SK-N-SH treated with all-trans-retinoic acid at 6 μM for 48 hours (cell line): ENCODE measurements at regions not wholly inside any gene's neighbourhood (a gene's known extent, or its start where the extent isn't known, plus 50 kb on each side); places are given as distances from the start of the nearest gene placed in this dataset.

Experiments used
- CREB5 ChIP-seq: fragments of 250-450 bp; sonication (Bioruptor Pico); IDR thresholded peaks from 2 replicates; pipeline ENCODE4 v1.5.1; 2020; ENCODE audit warnings: low read depth, mild to moderate bottlenecking, moderate library complexity
- CSRNP3 ChIP-seq: fragments of 250-450 bp; sonication (Bioruptor Pico); IDR thresholded peaks from 2 replicates; pipeline ENCODE4 v1.5.1; 2021; ENCODE audit warnings: mild to moderate bottlenecking, moderate library complexity
- ISL1 ChIP-seq: fragments of 250-450 bp; sonication (Bioruptor Pico); IDR thresholded peaks from 2 replicates; pipeline ENCODE4 v2.1.2; 2022; ENCODE audit warnings: mild to moderate bottlenecking, moderate library complexity
- OSR1 ChIP-seq: fragments of 250-450 bp; sonication (Bioruptor Pico); IDR thresholded peaks from 2 replicates; pipeline ENCODE4 v1.8.0; 2022; ENCODE audit warnings: moderate library complexity, mild to moderate bottlenecking, inconsistent platforms
- PATZ1 ChIP-seq: fragments of 250-450 bp; sonication (Bioruptor Pico); IDR thresholded peaks from 2 replicates; pipeline ENCODE4 v1.8.0; 2020; ENCODE audit warnings: mild to moderate bottlenecking, moderate library complexity, borderline replicate concordance
- PPARA ChIP-seq: fragments of 250-450 bp; sonication (Bioruptor Pico); IDR thresholded peaks from 2 replicates; pipeline ENCODE4 v1.5.0; 2020; ENCODE audit warnings: mild to moderate bottlenecking, borderline replicate concordance
- TCF4 ChIP-seq: fragments of 250-450 bp; sonication (Bioruptor Pico); IDR thresholded peaks from 2 replicates; pipeline ENCODE4 v1.8.0; 2021; ENCODE audit warnings: mild to moderate bottlenecking, moderate library complexity, borderline replicate concordance
- TOX ChIP-seq: fragments of 250-450 bp; sonication (Bioruptor Pico); IDR thresholded peaks from 2 replicates; pipeline ENCODE4 v1.8.0; 2021; ENCODE audit warnings: mild to moderate bottlenecking, moderate library complexity, borderline replicate concordance
- ZFP3 ChIP-seq: fragments of 250-450 bp; sonication (Bioruptor Pico); IDR thresholded peaks from 2 replicates; pipeline ENCODE4 v1.5.0; 2020; ENCODE audit warnings: mild to moderate bottlenecking, moderate library complexity
- ZFP30 ChIP-seq: fragments of 450-650 bp; formaldehyde crosslinking; IDR thresholded peaks from 2 replicates; pipeline ENCODE4 v1.5.0; 2022; ENCODE audit warnings: mild to moderate bottlenecking, moderate library complexity
- ZNF70 ChIP-seq: fragments of 450-650 bp; formaldehyde crosslinking; IDR thresholded peaks from 2 replicates; pipeline ENCODE4 v1.5.0; 2020; ENCODE audit warnings: mild to moderate bottlenecking, moderate library complexity

GRCh38 chr17:71764505-71764904 is 356.3 kb upstream of the SOX9 start:
- TF ChIP-seq ISL1 (CRISPR knock-in tag) (no peak), PATZ1 (no peak), OSR1 (no peak), ZNF70 (CRISPR knock-in tag) (no peak), ZFP3 (no peak), CREB5 (CRISPR knock-in tag) (no peak), TCF4 (CRISPR knock-in tag) (no peak), PPARA (no peak), CSRNP3 (CRISPR knock-in tag) (no peak), ZFP30 (no peak), TOX (no peak)
